Activated naive CD4-positive, alpha-beta T cell treated with anti-CD3 and anti-CD28 coated beads, Interleukin-2, amount 50 U/mL, for 16 hours (primary cell): ENCODE measurements at regions not wholly inside any gene's neighbourhood (a gene's known extent, or its start where the extent isn't known, plus 50 kb on each side); places are given as distances from the start of the nearest gene placed in this dataset.

Experiments used
- DNase-seq: peaks from one replicate; pipeline ENCODE4 v3.0.0-alpha.2; 2020

- no peak for DNase-seq
Measured at GRCh38 chr2:122238006-122238559, 482.6 kb downstream of the TSN start.

- DNase-seq = no peak
Measured at GRCh38 chr2:122239440-122239839, 484.0 kb downstream of the TSN start.

GRCh38 chr2:122244598-122245229 lies 489.3 kb downstream of the TSN start:
- no peak for DNase-seq

- DNase-seq = no peak
Measured at GRCh38 chr2:122249673-122250072, 494.2 kb downstream of the TSN start.

- DNase-seq = no peak
Measured at GRCh38 chr2:122251158-122251557, 495.7 kb downstream of the TSN start.

GRCh38 chr2:122251566-122251965 lies 496.1 kb downstream of the TSN start:
- DNase-seq = no peak

- DNase-seq = no peak
Measured at GRCh38 chr2:122255924-122256323, 500.5 kb downstream of the TSN start.

- no peak for DNase-seq
Measured at GRCh38 chr2:122261911-122262310, 506.5 kb downstream of the TSN start.

GRCh38 chr2:122263746-122264145 lies 508.3 kb downstream of the TSN start:
- no peak for DNase-seq

GRCh38 chr2:122266636-122267035 lies 511.2 kb downstream of the TSN start:
- DNase-seq = no peak

GRCh38 chr2:122267947-122268346 lies 512.5 kb downstream of the TSN start:
- no peak for DNase-seq

GRCh38 chr2:122273785-122274419 lies 518.5 kb downstream of the TSN start:
- no peak for DNase-seq

- DNase-seq = no peak
Measured at GRCh38 chr2:122277956-122278355, 522.5 kb downstream of the TSN start.

GRCh38 chr2:122300758-122301157 lies 545.3 kb downstream of the TSN start:
- DNase-seq = no peak

GRCh38 chr2:122307763-122308162 lies 552.3 kb downstream of the TSN start:
- DNase-seq = no peak

- no peak for DNase-seq
Measured at GRCh38 chr2:122315306-122315705, 559.9 kb downstream of the TSN start.

GRCh38 chr2:122319539-122320132 lies 564.2 kb downstream of the TSN start:
- no peak for DNase-seq

- DNase-seq = no peak
Measured at GRCh38 chr2:122322815-122323214, 567.4 kb downstream of the TSN start.

- DNase-seq = no peak
Measured at GRCh38 chr2:122323927-122324326, 568.5 kb downstream of the TSN start.

- DNase-seq = no peak
Measured at GRCh38 chr2:122326471-122326870, 571.0 kb downstream of the TSN start.

- DNase-seq = no peak
Measured at GRCh38 chr2:122328816-122329215, 573.4 kb downstream of the TSN start.

GRCh38 chr2:122329278-122329677 lies 573.8 kb downstream of the TSN start:
- no peak for DNase-seq

GRCh38 chr2:122333932-122334331 lies 578.5 kb downstream of the TSN start:
- no peak for DNase-seq

- no peak for DNase-seq
Measured at GRCh38 chr2:122338000-122338399, 582.5 kb downstream of the TSN start.
